Ascending aorta (tissue), 2 donors: ENCODE measurements at regions not wholly inside any gene's neighbourhood (a gene's known extent, or its start where the extent isn't known, plus 50 kb on each side); places are given as distances from the start of the nearest gene placed in this dataset.

Experiments
- DNase-seq, 2 donors: peaks; one replicate each; pipeline ENCODE4 v3.0.0-alpha.2; 2019; ENCODE audit warnings: low spot score in 2 of 2
- H3K27ac ChIP-seq, 2 donors: fragments of 200-600 bp; sonication (generic); one replicate each; pipeline ENCODE4 v1.5.1; 2016 to 2017; ENCODE audit warnings: mild to moderate bottlenecking in 1 of 2
- H3K27me3 ChIP-seq: fragments of 200-600 bp; sonication (generic); one replicate; pipeline ENCODE4 v1.5.1; 2017
- H3K36me3 ChIP-seq, 2 donors: fragments of 200-600 bp; sonication (generic); one replicate each; pipeline ENCODE4 v1.5.1; 2016
- H3K4me1 ChIP-seq, 2 donors: fragments of 200-600 bp; sonication (generic); one replicate each; pipeline ENCODE4 v1.5.1; 2016 to 2017; ENCODE audit warnings: mild to moderate bottlenecking in 1 of 2
- H3K4me3 ChIP-seq, 2 donors: fragments of 200-600 bp; sonication (generic); one replicate each; pipeline ENCODE4 v1.5.1; 2016 to 2017; ENCODE audit warnings: mild to moderate bottlenecking in 1 of 2
- H3K9me3 ChIP-seq, 2 donors: fragments of 200-600 bp; sonication (generic); one replicate each; pipeline ENCODE4 v1.5.1; 2016
- intact Hi-C: fragments of 100-400 bp; cut with DNase I; formaldehyde crosslinking; loops from one replicate; pipeline ENCODE4 v1.15.1; 2023
- TF ChIP-seq, protein P1 (sequence below), 3 experiments: fragments of 200-600 bp in 2 of 3; fragments of 450-650 bp in 1 of 3; sonication (generic) in 2 of 3; IDR thresholded peaks; one replicate each; pipeline ENCODE4 v1.5.1; 2016 to 2019; ENCODE audit warnings: antibody characterized with exemption in 3 of 3, mild to moderate bottlenecking in 1 of 3, moderate library complexity in 1 of 3

DNA sequence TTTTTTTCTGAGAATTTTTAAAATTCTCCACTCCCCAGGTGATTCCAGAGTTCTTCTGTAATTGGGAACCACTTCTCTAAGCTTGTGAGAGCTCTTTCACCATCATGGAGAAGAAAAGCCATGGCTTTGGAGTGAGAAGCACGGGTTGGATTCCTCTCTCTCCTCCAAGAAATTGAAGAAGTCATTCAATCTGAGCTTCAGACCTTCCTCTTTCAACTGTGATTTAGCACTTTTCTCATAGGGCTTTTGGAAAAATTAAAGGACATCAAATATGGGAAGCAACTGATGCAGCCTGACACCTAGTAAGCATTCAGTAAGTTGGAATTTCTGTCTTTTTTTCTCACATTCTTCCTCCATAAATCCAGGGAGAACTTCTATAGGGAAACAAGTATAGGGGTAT is 580.4 kb upstream of the KLF4 start:
- H3K9me3 ChIP-seq, result no peaks in the 10 kb centered on the region
- no peaks in the 10 kb centered on the region for H3K27me3 ChIP-seq
- H3K4me3 ChIP-seq, result no peak overlapping the region
- no peaks in the 10 kb centered on the region for H3K36me3 ChIP-seq
- no peak overlapping the region for H3K27ac ChIP-seq
- DNase-seq, result no peak
- TF ChIP-seq, protein P1, sequence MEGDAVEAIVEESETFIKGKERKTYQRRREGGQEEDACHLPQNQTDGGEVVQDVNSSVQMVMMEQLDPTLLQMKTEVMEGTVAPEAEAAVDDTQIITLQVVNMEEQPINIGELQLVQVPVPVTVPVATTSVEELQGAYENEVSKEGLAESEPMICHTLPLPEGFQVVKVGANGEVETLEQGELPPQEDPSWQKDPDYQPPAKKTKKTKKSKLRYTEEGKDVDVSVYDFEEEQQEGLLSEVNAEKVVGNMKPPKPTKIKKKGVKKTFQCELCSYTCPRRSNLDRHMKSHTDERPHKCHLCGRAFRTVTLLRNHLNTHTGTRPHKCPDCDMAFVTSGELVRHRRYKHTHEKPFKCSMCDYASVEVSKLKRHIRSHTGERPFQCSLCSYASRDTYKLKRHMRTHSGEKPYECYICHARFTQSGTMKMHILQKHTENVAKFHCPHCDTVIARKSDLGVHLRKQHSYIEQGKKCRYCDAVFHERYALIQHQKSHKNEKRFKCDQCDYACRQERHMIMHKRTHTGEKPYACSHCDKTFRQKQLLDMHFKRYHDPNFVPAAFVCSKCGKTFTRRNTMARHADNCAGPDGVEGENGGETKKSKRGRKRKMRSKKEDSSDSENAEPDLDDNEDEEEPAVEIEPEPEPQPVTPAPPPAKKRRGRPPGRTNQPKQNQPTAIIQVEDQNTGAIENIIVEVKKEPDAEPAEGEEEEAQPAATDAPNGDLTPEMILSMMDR (IDR thresholded peaks at IDR 0.05), result no peak
- H3K4me1 ChIP-seq, result no peaks in the 10 kb centered on the region
- intact Hi-C loops, result no loop called here

DNA sequence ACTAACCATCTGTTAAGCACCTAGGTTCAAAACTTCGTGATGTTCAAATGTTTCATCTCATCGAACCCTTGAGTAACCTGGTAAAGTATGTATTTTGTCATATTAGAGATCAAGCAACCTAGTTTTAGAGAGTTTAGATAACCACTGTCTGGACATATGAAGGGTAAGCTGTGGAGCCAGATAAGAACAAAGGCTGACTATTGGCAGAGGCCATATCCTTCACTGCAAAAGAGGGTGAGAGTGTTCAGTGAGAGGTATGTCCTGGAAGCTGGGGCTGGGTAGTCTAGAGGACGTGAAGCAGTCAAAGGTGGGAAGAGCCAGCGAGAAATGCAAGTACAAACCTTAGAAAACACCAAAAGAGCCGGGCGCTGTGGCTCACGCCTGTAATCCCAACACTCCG is 573.1 kb upstream of the KLF4 start:
- Histone ChIP-seq H3K36me3 (no peaks in the 10 kb centered on the region), H3K27me3 (no peaks in the 10 kb centered on the region), H3K9me3 (no peaks in the 10 kb centered on the region), H3K4me3 (no peak overlapping the region), H3K27ac (no peak overlapping the region), H3K4me1 (no peaks in the 10 kb centered on the region)
- no peak for DNase-seq
- TF ChIP-seq, protein P1 (IDR thresholded peaks at IDR 0.05), result no peak
- intact Hi-C loops, result no loop called here

DNA sequence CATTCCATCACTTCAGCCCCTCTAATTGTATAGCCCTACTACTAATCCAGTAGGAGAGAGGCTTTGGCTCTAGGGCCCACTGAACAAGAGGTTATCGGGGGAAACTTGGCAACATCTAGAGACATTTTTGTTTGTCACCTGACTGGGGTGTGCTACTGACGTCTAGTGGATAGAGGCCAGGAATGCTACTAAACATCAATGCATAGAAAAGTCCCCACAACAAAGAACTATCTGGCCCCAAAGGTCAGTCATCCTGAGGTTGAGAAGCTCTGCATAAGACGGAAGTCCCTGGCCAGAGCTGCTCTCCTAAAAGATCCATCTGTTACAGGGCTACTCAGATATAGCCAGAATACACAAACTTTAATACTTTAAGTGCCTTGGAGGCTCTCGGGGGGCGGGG is 570.6 kb upstream of the KLF4 start:
- Histone ChIP-seq H3K36me3 (no peaks in the 10 kb centered on the region), H3K4me1 (peaks cover 0 to 8% of the 10 kb centered on the region in 2 donors), H3K27ac (no peak overlapping the region), H3K27me3 (no peaks in the 10 kb centered on the region), H3K9me3 (no peaks in the 10 kb centered on the region), H3K4me3 (no peak overlapping the region)
- intact Hi-C loops, result no loop called here
- no peak for DNase-seq
- TF ChIP-seq, protein P1 (IDR thresholded peaks at IDR 0.05), result no peak

DNA sequence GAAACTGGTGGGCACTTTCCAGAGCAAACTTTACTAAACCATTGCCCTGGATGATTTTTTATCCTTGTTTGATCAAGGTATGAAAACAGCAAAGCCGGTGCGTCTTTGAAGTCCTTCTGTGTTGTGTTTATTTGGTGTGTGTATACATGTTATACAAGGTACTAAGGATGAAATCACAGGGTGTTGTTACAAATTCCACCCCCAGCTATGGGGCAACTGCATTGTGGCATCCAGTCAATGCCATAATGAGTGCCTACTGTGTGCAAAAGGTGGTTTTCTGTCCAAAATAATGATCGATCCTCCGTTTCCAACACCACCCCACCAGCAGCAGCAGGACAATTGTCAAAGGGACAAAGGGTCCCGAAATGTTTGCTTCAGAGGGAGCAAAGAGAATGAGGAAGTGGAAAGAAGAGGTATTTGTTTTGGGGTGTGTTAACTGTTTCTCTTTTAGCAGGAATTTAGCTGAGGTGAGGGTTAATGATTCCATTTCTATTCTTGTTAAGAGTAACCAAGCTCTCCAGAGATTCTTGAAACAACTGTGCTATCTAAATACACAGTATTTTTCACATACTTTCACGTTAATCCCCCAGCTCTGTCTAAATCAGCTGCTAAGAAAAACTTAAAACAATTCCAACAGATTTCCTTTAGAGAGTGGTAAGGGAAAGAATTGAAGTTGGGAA is 568.7 kb upstream of the KLF4 start:
- H3K36me3 ChIP-seq, result no peaks in the 10 kb centered on the region
- DNase-seq, result no peak
- no peaks in the 10 kb centered on the region for H3K9me3 ChIP-seq
- H3K4me1 ChIP-seq, result peaks cover 0 to 15% of the 10 kb centered on the region in 2 donors
- no peaks in the 10 kb centered on the region for H3K27me3 ChIP-seq
- TF ChIP-seq, protein P1 (IDR thresholded peaks at IDR 0.05), result no peak
- intact Hi-C loops, result loop anchor here (5.0 to 10.0 kb wide), 2 partner anchors 306 to 423 kb away; no protein-coding TSS in a partner anchor
- no peak overlapping the region for H3K27ac ChIP-seq
- H3K4me3 ChIP-seq, result no peak overlapping the region

DNA sequence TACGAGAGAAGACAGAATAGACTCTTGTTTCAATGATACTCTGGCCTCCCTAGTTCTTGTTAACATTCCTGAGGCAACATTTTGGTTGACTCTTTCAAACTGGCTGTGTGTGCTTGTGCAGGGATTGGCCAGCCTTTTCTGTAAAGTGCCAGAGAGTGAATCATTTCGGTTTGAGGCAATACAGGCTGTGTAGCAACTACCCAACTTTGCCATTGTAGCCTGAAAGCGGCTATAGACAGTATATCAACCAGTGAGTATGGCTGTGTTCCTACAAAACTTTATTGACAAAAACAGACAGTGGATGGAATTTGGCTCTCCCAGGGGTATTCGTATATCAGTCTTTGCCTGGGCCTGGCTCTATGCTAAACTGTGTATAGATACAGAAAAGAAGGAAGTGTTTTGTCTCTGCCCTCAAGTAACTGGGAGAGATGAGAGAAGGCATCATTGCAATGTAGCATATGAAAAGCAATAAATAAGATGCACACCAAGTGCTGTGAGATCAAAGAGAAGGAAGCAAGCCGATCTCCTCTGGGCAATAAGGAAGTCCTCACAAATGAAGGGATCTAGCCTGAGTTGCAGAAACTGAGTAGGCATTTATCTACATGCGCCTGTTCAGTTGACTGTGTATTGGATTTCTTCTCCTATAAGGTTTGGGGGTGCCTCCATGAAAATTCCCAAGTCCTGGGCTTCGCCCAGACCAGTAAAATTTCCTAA is 568.0 kb upstream of the KLF4 start:
- H3K4me3 ChIP-seq, result no peak overlapping the region
- intact Hi-C loops, result loop anchor here (5.0 to 10.0 kb wide), 2 partner anchors 305 to 423 kb away; no protein-coding TSS in a partner anchor
- TF ChIP-seq, protein P1 (IDR thresholded peaks at IDR 0.05), result no peak
- H3K36me3 ChIP-seq, result no peaks in the 10 kb centered on the region
- H3K27ac ChIP-seq, result peak overlapping the region; percentile 22 to 37
- H3K27me3 ChIP-seq, result no peaks in the 10 kb centered on the region
- no peaks in the 10 kb centered on the region for H3K9me3 ChIP-seq
- peaks cover 0 to 18% of the 10 kb centered on the region in 2 donors for H3K4me1 ChIP-seq
- DNase-seq, result peak in 1 of 2 donors; percentile 80
